Heart right ventricle (tissue), 16 donors: ENCODE measurements at regions not wholly inside any gene's neighbourhood (a gene's known extent, or its start where the extent isn't known, plus 50 kb on each side); places are given as distances from the start of the nearest gene placed in this dataset.

Experiments used
- ATAC-seq, 8 donors: fragments of 200-7000 bp; cut with Tn5 transposase; one replicate each; pipeline ENCODE4 v1.9.1; 2020; ENCODE audit warnings: mild to moderate bottlenecking in 8 of 8, moderate library complexity in 8 of 8, moderate number of reproducible peaks in 1 of 8
- DNase-seq, 2 donors: peaks; one replicate each; pipeline ENCODE4 v3.0.0-alpha.2; 2020
- H3K27ac ChIP-seq, 10 donors: fragments of 200-600 bp; sonication (generic) in 2 of 10; one replicate each; pipeline versions ENCODE4 v1.5.0 to v1.8.0; 2020 to 2022; ENCODE audit warnings: mild to moderate bottlenecking in 3 of 10
- H3K27me3 ChIP-seq, 7 donors: fragments of 200-600 bp; one replicate each; pipeline ENCODE4 v1.8.0; 2021 to 2022; ENCODE audit warnings: mild to moderate bottlenecking in 2 of 7
- H3K36me3 ChIP-seq, 9 donors: fragments of 200-600 bp; sonication (generic) in 1 of 9; one replicate each; pipeline versions ENCODE4 v1.5.0 to v1.8.0; 2020 to 2022; ENCODE audit warnings: mild to moderate bottlenecking in 2 of 9
- H3K4me1 ChIP-seq, 9 donors: fragments of 200-600 bp; sonication (generic) in 1 of 9; one replicate each; pipeline versions ENCODE4 v1.5.0 to v1.8.0; 2020 to 2022; ENCODE audit warnings: mild to moderate bottlenecking in 4 of 9
- H3K4me3 ChIP-seq, 10 donors: fragments of 200-600 bp; sonication (generic) in 2 of 10; one replicate each; pipeline versions ENCODE4 v1.5.0 to v1.8.0; 2020 to 2022; ENCODE audit warnings: mild to moderate bottlenecking in 7 of 10, moderate library complexity in 2 of 10
- H3K9me3 ChIP-seq, 11 donors: fragments of 200-600 bp in 10 of 11; sonication (generic) in 2 of 11; one replicate each; pipeline versions ENCODE4 v1.5.0 to v1.8.0; 2013 to 2022; ENCODE audit warnings: mild to moderate bottlenecking in 2 of 11, control low read depth in 1 of 11, moderate library complexity in 1 of 11
- whole genome bisulfite sequencing, 2 donors: extraction: QIAGEN DNeasy Blood & Tissue Kit; methylation state at CpG; one replicate each; pipeline ENCODE4 v1.1.7; 2013; ENCODE audit warnings: inconsistent platforms in 1 of 2; 5-methylcytosine and 5-hydroxymethylcytosine counted together
- intact Hi-C, 10 donors: fragments of 100-400 bp; cut with DNase I; formaldehyde crosslinking; loops; one replicate each; pipeline versions ENCODE4 v1.11.1 to v1.14.2; 2022
- TF ChIP-seq, protein P1 (sequence below), 9 donors: fragments of 200-600 bp; sonication (generic) in 2 of 9; IDR thresholded peaks; one replicate each; pipeline versions ENCODE4 v1.5.0 to v1.8.0; 2021 to 2022; ENCODE audit warnings: antibody characterized with exemption in 9 of 9, mild to moderate bottlenecking in 5 of 9, moderate library complexity in 1 of 9
- donor health status: Arrhythmogenic right ventricular cardiomyopathy.
- donor health status: ischemic (EF 13 %, LVEDD 7.1; RV severe dilation, severe dysfunction).
- donor health status: healthy with polysubstance abuse.
- donor health status: DM: no; HTN: yes; CAD: no.
- donor health status: DM: no; HTN: no; CAD: no.
- donor health status: ischemic (EF 25% LVEDD 6.9; RV normal size, moderate dysfunction).
- donor health status: ischemic (EF 25% LVEDD 5.7; RV mildly dilated, moderate dysfunction).
- donor health status: healthy.
- donor health status: DM: yes; HTN: yes; CAD: no.
- donor health status: Ischemic cardiomyopathy.
- donor health status: ischemic (EF 35%, LVEDD 5.7; RV mildly dilated, moderate dysfunction).
- donor health status: nonischemic (EF 11% LVEDD 7.7; RV severe dilation, severe dysfunction).
- donor health status: DM: yes; HTN: yes; CAD: no.
- donor health status: PGD.
- donor health status: ischemic (EF 29% LVEDD 5.4; RV normal size, mild dysfunction).
- donor health status: nonischemic (EF 23%, LVEDD 6.1; RV moderate dilation, normal function).

DNA sequence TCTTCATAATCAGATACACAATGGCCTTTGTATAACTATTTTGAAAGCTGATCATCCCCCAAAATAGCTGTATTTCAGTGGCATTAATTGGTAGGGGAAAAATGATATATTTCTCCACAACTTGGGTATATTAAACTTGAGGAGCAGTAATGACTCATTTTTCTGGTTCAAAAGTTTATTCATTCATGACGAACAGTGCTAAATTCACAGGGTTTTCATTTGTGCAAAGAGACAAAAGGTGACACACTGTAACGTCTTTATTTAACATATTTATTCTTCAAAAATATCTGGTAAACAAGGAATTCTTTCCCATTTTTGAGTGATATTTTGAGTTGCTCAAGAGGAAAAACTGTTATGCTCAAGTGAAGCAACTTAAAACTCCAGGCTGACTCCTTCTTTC is 415.5 kb upstream of the SOX5 start:
- TF ChIP-seq, protein P1, sequence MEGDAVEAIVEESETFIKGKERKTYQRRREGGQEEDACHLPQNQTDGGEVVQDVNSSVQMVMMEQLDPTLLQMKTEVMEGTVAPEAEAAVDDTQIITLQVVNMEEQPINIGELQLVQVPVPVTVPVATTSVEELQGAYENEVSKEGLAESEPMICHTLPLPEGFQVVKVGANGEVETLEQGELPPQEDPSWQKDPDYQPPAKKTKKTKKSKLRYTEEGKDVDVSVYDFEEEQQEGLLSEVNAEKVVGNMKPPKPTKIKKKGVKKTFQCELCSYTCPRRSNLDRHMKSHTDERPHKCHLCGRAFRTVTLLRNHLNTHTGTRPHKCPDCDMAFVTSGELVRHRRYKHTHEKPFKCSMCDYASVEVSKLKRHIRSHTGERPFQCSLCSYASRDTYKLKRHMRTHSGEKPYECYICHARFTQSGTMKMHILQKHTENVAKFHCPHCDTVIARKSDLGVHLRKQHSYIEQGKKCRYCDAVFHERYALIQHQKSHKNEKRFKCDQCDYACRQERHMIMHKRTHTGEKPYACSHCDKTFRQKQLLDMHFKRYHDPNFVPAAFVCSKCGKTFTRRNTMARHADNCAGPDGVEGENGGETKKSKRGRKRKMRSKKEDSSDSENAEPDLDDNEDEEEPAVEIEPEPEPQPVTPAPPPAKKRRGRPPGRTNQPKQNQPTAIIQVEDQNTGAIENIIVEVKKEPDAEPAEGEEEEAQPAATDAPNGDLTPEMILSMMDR (IDR thresholded peaks at IDR 0.05) = no peak
- H3K4me1 ChIP-seq = no peaks in the 10 kb centered on the region
- intact Hi-C loops = loop anchor here in 1 of 10 donors (10.0 kb wide), 1 partner anchor 230 kb away; no protein-coding TSS in a partner anchor
- 76 to 92% methylated on average over 2 of the region's 2 CpGs for WGBS, 2 donors
- no peak for DNase-seq
- H3K4me3 ChIP-seq = no peak overlapping the region
- H3K9me3 ChIP-seq = no peaks in the 10 kb centered on the region
- H3K27me3 ChIP-seq = no peaks in the 10 kb centered on the region
- no peaks in the 10 kb centered on the region for H3K36me3 ChIP-seq
- no peak overlapping the region for H3K27ac ChIP-seq
- no peak for ATAC-seq

DNA sequence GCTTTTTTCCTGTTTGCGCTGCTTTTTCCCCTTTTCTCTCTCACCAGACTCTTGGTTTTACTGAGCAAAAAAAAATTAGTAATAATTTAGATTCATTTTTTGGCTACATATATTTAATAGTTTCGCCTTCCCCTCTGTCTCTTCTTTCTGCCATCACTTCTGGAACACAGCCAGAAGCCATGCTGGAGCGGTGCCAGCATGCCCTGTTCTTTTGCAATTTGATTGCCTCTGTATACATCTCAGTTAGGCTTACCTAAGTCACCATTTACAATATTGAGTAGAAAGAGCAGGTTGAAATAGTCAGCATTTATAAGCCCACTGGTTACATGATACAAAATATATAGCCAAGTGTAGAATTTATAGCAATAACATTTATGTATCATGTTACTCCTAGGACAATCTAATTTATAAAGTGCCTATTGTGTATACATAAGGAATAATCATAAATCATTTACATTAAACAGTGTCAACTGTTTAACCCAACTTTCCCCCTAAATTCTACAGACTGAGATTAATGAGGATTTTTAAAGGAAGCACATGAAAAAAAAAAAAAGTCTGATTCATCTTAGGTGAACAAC is 413.8 kb upstream of the SOX5 start:
- intact Hi-C loops = loop anchor here in 1 of 10 donors (10.0 kb wide), 1 partner anchor 232 kb away; no protein-coding TSS in a partner anchor

DNA sequence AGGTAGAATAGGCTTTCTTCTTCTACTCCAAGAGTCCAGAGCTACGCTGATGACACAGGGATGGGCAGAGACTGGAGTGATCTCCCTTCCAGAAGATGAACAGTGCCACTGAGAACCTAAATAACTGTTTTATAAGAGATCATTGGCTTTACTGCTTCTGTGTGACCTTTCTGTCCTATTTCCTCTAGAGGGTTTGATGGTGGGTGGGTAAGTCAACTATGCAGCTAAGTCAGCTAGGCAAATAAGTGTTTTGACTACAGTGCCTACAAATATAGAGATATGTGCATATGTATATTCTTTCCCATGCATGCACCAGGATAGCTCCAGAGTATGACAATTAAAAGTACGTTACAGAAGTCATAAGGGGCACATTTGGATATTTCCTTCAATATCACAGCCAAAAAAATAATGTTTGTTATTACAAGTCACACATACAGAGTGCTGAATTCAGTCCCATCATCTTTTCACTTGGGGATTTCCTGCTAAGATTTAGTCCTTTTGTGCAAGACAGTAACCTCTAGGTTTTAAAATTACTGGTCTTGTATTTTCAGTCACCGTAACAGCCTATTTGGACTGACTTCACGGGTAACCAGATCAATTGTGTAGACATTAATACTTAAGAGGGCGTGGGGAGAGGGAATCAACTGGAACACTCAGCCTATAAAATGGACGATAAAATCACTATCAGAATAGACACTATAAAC is 412.6 kb upstream of the SOX5 start:
- Histone ChIP-seq H3K27me3 (no peaks in the 10 kb centered on the region), H3K4me3 (no peak overlapping the region), H3K4me1 (no peaks in the 10 kb centered on the region), H3K27ac (no peak overlapping the region), H3K36me3 (no peaks in the 10 kb centered on the region), H3K9me3 (no peaks in the 10 kb centered on the region)
- TF ChIP-seq, protein P1 (IDR thresholded peaks at IDR 0.05) = no peak
- 85 to 86% methylated on average over 6 of the region's 6 CpGs for WGBS, 2 donors
- DNase-seq = no peak
- intact Hi-C loops = loop anchor here in 2 of 10 donors (1.0 to 10.0 kb wide), 2 partner anchors 42 to 233 kb away; no protein-coding TSS in a partner anchor
- no peak for ATAC-seq

More for the DNA sequence above, 413.8 kb upstream of the SOX5 start:
- H3K27me3 ChIP-seq = no peaks in the 10 kb centered on the region
- no peaks in the 10 kb centered on the region for H3K36me3 ChIP-seq
- TF ChIP-seq, protein P1 (IDR thresholded peaks at IDR 0.05) = no peak
- H3K27ac ChIP-seq = no peak overlapping the region
- no peak overlapping the region for H3K4me3 ChIP-seq
- no peaks in the 10 kb centered on the region for H3K9me3 ChIP-seq
- peak in 1 of 2 donors; percentile 15 for DNase-seq
- 67 to 74% methylated on average over 3 of the region's 3 CpGs for WGBS, 2 donors
- H3K4me1 ChIP-seq = no peaks in the 10 kb centered on the region
- ATAC-seq = no peak

DNA sequence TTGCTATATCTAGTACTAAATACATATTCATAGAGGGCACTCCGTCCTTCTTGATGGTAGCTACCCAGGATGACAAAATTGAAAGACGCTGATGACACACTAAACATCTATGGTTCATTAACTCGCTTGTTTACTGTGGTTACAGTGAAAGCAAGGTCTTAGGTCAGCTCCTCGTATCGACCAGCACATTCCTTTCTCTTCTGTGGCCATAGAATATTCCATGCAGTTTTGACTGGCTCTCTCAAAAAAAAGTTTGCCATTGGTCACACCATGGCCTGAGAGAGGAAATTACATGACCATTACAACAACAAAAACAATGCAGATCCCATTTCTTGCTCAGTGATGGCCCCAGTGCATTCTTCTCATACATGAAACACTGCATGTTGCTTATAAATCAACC is 411.4 kb upstream of the SOX5 start:
- 76 to 77% methylated on average over 5 of the region's 5 CpGs for WGBS, 2 donors
- no peaks in the 10 kb centered on the region for H3K36me3 ChIP-seq
- no peaks in the 10 kb centered on the region for H3K9me3 ChIP-seq
- H3K27ac ChIP-seq = no peak overlapping the region
- no peaks in the 10 kb centered on the region for H3K4me1 ChIP-seq
- no peak overlapping the region for H3K4me3 ChIP-seq
- TF ChIP-seq, protein P1 (IDR thresholded peaks at IDR 0.05) = no peak
- no peak for DNase-seq
- H3K27me3 ChIP-seq = no peaks in the 10 kb centered on the region
- ATAC-seq = no peak
- intact Hi-C loops = loop anchor here in 1 of 10 donors (10.0 kb wide), 1 partner anchor 234 kb away; no protein-coding TSS in a partner anchor
